GM12891 (cell line): ENCODE measurements at regions not wholly inside any gene's neighbourhood (a gene's known extent, or its start where the extent isn't known, plus 50 kb on each side); places are given as distances from the start of the nearest gene placed in this dataset.
"Not testable (repeated sequence)": the region's sequence is repeated elsewhere in the genome, so short reads cannot be mapped to it uniquely, and the experiment has no call there.

ENCODE experiments used
- DNase-seq: peaks from one replicate; pipeline ENCODE4 v3.0.0; 2011; ENCODE audit warnings: low spot score; ENCODE audit not compliant: insufficient read length
- FAIRE-seq: peaks from 2 replicates; lab custom pipeline; 2011; peaks lifted over from hg19 to GRCh38; lab: Jason Lieb, UNC
- PAX5 ChIP-seq: IDR thresholded peaks from 2 replicates; pipeline ENCODE4 v1.6.1; 2011; ENCODE audit warnings: low read length, moderate library complexity, mild to moderate bottlenecking; ENCODE audit not compliant: insufficient read depth, severe bottlenecking
- POLR2A ChIP-seq: IDR thresholded peaks from 2 replicates; pipeline ENCODE4 v1.6.1; 2011; ENCODE audit warnings: low read depth, low read length, control low read depth
- POLR2AphosphoS5 ChIP-seq: IDR thresholded peaks from 2 replicates; pipeline ENCODE4 v1.6.1; 2011; ENCODE audit warnings: low read depth, low read length, control low read depth
- POU2F2 ChIP-seq: IDR thresholded peaks from 2 replicates; pipeline ENCODE4 v1.6.1; 2011; ENCODE audit warnings: low read depth, mild to moderate bottlenecking, control low read depth, low read length, moderate library complexity
- SPI1 ChIP-seq: IDR thresholded peaks from 2 replicates; pipeline ENCODE4 v1.6.1; 2011; ENCODE audit warnings: low read depth, low read length, control low read depth
- TAF1 ChIP-seq: IDR thresholded peaks from 2 replicates; pipeline ENCODE4 v1.6.1; 2011; ENCODE audit warnings: low read depth, low read length, control low read depth

- FAIRE-seq (no peak), DNase-seq (no peak)
- TF ChIP-seq POLR2AphosphoS5 (no peak), SPI1 (peak; percentile 41; the same call in 1 of the 2 replicates)
Observed at GRCh38 chr13:24982333-24982999, 113.5 kb upstream of the PABPC3 start.

GRCh38 chr13:24983094-24983493, 112.8 kb upstream of the PABPC3 start:
- FAIRE-seq (no peak), DNase-seq (no peak)
- TF ChIP-seq TAF1 (no peak), POLR2A (no peak), POU2F2 (no peak), POLR2AphosphoS5 (no peak), PAX5 (no peak), SPI1 (no peak)

GRCh38 chr13:24984134-24984533, 111.8 kb upstream of the PABPC3 start:
- DNase-seq, result no peak
- TF ChIP-seq POLR2A, result no peak
- TF ChIP-seq TAF1, result no peak
- no peak for TF ChIP-seq POLR2AphosphoS5
- TF ChIP-seq POU2F2, result no peak
- no peak for TF ChIP-seq SPI1
- no peak for TF ChIP-seq PAX5
- no peak for FAIRE-seq

GRCh38 chr13:24985107-24985506, 110.8 kb upstream of the PABPC3 start:
- DNase-seq (no peak), FAIRE-seq (no peak)
- no peak for TF ChIP-seq POLR2AphosphoS5
- TF ChIP-seq POLR2A, result no peak
- no peak for TF ChIP-seq POU2F2
- no peak for TF ChIP-seq TAF1
- TF ChIP-seq SPI1, result no peak
- TF ChIP-seq PAX5, result no peak

GRCh38 chr13:24985896-24986295, 110.0 kb upstream of the PABPC3 start:
- no peak for FAIRE-seq
- no peak for TF ChIP-seq TAF1
- DNase-seq, result no peak

GRCh38 chr13:24986826-24987225, 109.1 kb upstream of the PABPC3 start:
- no peak for DNase-seq
- TF ChIP-seq POLR2AphosphoS5 (no peak), PAX5 (no peak), POU2F2 (no peak), POLR2A (no peak), SPI1 (no peak), TAF1 (no peak)
- no peak for FAIRE-seq

- FAIRE-seq, DNase-seq: not testable (repeated sequence)
Observed at GRCh38 chr13:24989959-24990358, 106.0 kb upstream of the PABPC3 start.

- FAIRE-seq, DNase-seq: not testable (repeated sequence)
Observed at GRCh38 chr13:24992946-24993345, 103.0 kb upstream of the PABPC3 start.

- DNase-seq, result peak; percentile 53
- no peak for TF ChIP-seq PAX5
- TF ChIP-seq TAF1, result no peak
- TF ChIP-seq POLR2A, result no peak
- TF ChIP-seq POU2F2, result no peak
- TF ChIP-seq POLR2AphosphoS5, result no peak
- no peak for TF ChIP-seq SPI1
- FAIRE-seq, result peak; percentile 76
Observed at GRCh38 chr13:24995225-24995804, 100.6 kb upstream of the PABPC3 start.

GRCh38 chr13:24997367-24997967, 98.5 kb upstream of the PABPC3 start:
- FAIRE-seq (peak; percentile 90), DNase-seq (no peak)
- no peak for TF ChIP-seq TAF1
- no peak for TF ChIP-seq POLR2AphosphoS5
- no peak for TF ChIP-seq SPI1
- TF ChIP-seq POLR2A, result no peak
- no peak for TF ChIP-seq PAX5
- no peak for TF ChIP-seq POU2F2
